NCI-H2107 treated with DMSO at 0.1 percent for 48 hours (cell line): ENCODE measurements at regions not wholly inside any gene's neighbourhood (a gene's known extent, or its start where the extent isn't known, plus 50 kb on each side); places are given as distances from the start of the nearest gene placed in this dataset.
"Not testable (repeated sequence)": the region's sequence is repeated elsewhere in the genome, so short reads cannot be mapped to it uniquely, and the experiment has no call there.

Experiments
- DNase-seq: peaks from one replicate; lab custom pipeline; 2025; ENCODE audit not compliant: unreplicated experiment; lab: John Stamatoyannopoulos, UW

DNA sequence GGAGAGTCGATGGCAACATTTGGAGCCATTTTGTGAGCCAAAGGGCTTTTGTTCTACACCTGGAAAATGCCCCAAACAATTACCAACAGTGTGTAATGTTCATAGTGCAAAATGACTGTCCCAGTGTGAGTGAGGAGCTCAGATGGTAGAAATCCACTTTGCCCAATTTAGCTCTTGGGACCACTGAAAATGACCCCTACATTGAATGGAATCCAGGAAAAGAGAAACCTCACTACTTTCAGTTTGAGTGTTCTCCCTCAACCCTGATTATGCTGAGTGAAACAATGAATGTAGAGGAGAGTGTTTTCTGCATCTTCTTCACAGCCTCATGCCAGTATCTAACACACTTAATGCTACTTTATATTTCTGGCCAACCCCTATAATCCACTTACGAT, 84.9 kb upstream of the NRN1 start:
- DNase-seq = no peak

DNA sequence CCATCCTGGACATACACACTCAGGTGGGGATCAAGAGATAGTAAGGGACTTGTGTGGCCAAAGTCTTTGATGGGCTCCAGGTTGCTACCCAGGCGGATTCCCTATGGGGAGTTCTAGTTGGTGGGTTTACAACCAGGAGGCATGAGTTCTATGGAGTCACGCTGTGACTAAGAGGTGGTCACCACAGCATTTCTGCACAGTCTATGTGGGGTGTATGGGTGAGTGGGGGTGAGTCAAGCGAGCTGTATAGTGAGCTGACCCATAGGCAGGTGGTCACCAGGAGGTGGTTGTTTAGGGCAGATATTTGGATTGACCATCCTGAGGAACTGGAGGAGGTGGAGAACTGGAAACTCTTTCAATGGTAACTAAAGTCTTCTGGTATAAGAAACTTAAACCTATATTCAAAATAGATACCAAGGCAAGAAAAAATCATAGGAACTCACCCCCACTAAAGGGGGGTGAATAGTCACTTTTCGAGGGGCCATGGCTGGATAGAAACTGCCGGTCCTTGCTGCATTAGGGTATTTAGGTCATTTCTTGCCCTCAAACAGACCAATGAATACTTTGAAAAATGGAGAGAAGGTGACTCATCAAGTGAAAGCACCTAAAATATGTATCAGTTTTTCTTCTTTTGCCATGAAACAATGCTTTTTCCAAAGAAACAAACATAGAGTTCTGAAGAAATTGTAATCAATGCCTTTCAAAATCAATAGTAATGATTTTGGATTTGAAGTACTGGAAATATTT, 84.3 kb upstream of the NRN1 start:
- no peak for DNase-seq

GRCh38 chr6:6085928-6086668, 79.4 kb upstream of the NRN1 start:
- no peak for DNase-seq

DNA sequence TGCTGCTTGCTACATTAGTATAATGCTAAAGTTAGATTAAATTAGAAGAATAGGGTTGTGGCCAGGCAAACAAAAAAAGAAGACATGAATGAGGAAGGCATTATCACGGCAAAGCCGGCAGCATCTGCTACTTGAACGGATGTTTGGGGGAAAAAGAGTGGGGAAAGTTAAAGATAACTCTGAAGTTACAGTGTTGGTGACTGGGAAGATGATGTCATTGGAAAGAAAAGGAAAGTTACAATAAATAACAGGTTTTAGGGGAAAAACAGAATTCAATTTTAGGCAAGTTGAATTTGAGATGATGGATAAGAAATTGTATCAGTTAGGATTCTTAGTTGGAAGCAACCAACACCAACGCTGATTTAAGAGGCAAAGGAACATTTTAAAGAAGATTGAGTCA, 74.2 kb upstream of the NRN1 start:
- DNase-seq = no peak

- no peak for DNase-seq
Measured at GRCh38 chr6:6074190-6074589, 67.5 kb upstream of the NRN1 start.

DNA sequence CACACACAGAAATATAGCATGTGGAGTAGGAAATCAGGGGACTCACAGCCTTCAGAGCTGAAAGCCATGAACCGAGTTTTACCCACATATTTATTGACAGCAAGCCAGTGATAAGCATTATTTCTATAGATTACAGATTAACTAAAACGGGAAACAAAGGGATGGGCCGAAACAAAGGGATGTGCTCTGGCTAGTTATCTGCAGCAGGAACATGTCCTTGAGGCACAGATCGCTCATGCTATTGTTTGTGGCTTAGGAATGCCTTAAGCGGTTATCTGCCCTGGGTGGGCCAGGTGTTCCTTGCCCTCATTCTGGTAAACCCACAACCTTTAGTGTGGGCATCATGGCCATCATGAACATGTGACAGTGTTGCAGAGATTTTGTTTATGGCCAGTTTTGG, 61.4 kb upstream of the NRN1 start:
- DNase-seq = not testable (repeated sequence)

GRCh38 chr6:6058054-6058444, 51.3 kb upstream of the NRN1 start:
- DNase-seq = no peak

DNA sequence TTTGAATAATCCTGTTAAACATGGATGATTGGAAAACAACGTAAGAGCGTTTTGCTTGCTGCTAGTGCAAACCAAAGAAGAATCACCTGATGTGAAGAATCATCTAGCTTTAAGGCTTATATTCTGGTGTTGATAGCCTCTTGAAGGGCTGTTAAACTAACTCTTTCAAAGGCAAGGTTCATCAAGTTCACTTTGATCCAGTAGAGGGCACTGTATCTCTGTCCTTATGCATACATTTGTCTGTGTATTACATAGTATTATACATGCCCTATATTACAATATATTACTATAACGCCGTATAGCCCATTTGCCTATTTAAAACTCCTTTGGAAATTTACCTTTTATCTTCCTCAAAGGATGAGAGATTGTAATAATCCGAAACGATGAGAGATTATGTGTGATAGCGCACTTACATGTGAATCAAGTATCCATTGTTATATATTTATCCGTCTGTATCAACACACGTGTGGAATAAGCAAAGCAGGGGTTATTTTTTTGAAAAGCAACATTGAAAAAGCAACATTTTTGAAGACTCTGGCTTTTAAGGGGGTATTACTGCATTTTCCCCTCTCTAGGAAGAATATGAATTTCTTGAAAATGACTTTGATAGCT, 50.8 kb upstream of the NRN1 start:
- peak; percentile 4 for DNase-seq
